GM12878 (cell line): ENCODE measurements at regions not wholly inside any gene's neighbourhood (a gene's known extent, or its start where the extent isn't known, plus 50 kb on each side); places are given as distances from the start of the nearest gene placed in this dataset.

Experiments
- BACH1 ChIP-seq: fragments of 450-650 bp; IDR thresholded peaks from 2 replicates; pipeline ENCODE4 v1.6.1; 2017; ENCODE audit warnings: mild to moderate bottlenecking, borderline replicate concordance
- BCLAF1 ChIP-seq: fragments of 450-650 bp; IDR thresholded peaks from 2 replicates; pipeline ENCODE4 v1.6.1; 2017; ENCODE audit warnings: antibody characterized with exemption, mild to moderate bottlenecking, moderate library complexity
- CEBPB ChIP-seq, 2 experiments: fragments of 150-350 bp in 1 of 2; IDR thresholded peaks; 2 replicates each; pipeline ENCODE4 v1.6.1; 2012 to 2014; ENCODE audit warnings: low read depth in 2 of 2, low read length in 2 of 2, borderline replicate concordance in 1 of 2, inconsistent platforms in 1 of 2
- CHD1 ChIP-seq: IDR thresholded peaks from 2 replicates; pipeline ENCODE4 v1.6.1; 2012; ENCODE audit warnings: low read depth, low read length, improper control_type of control experiment
- CTCF ChIP-seq, 3 experiments: IDR thresholded peaks in 2 of 3; conservative IDR thresholded peaks in 1 of 3; 2 replicates each; pipeline ENCODE4 v1.5.1; 2011; ENCODE audit warnings: low read depth in 3 of 3, low read length in 3 of 3, mild to moderate bottlenecking in 3 of 3, control low read depth in 2 of 3, moderate library complexity in 2 of 3, inconsistent platforms in 1 of 3, mixed read lengths in 1 of 3; ENCODE audit not compliant: control insufficient read depth in 2 of 3, insufficient read depth in 1 of 3; ENCODE audit errors: extremely low read depth in 1 of 3
- EZH2 ChIP-seq: IDR thresholded peaks from 2 replicates; pipeline ENCODE4 v1.6.1; 2012; ENCODE audit warnings: low read depth, mild to moderate bottlenecking, control low read depth, inconsistent platforms, low read length, borderline replicate concordance; ENCODE audit not compliant: control insufficient read depth
- LARP7 ChIP-seq: fragments of 450-650 bp; IDR thresholded peaks from 2 replicates; pipeline ENCODE4 v1.6.1; 2017; ENCODE audit warnings: mild to moderate bottlenecking
- NR2C2 ChIP-seq: IDR thresholded peaks from 2 replicates; pipeline ENCODE4 v1.6.1; 2011; ENCODE audit warnings: borderline replicate concordance, low read depth; ENCODE audit not compliant: control insufficient read depth, insufficient read length
- NR2F1 ChIP-seq: fragments of 450-650 bp; conservative IDR thresholded peaks from 2 replicates; pipeline ENCODE4 v1.6.1; 2017; ENCODE audit warnings: mild to moderate bottlenecking
- POLR2AphosphoS5 ChIP-seq: IDR thresholded peaks from 2 replicates; pipeline ENCODE4 v1.6.1; 2011; ENCODE audit warnings: mild to moderate bottlenecking, low read length, inconsistent platforms
- SMAD1 ChIP-seq: fragments of 450-650 bp; IDR thresholded peaks from 2 replicates; pipeline ENCODE4 v1.6.1; 2018; ENCODE audit warnings: mild to moderate bottlenecking, low read depth; ENCODE audit not compliant: partially characterized antibody
- SRF ChIP-seq, 2 experiments: IDR thresholded peaks; 2 replicates each; pipeline ENCODE4 v1.6.1; 2011; ENCODE audit warnings: low read depth in 2 of 2, low read length in 2 of 2, mild to moderate bottlenecking in 1 of 2, moderate library complexity in 1 of 2
- USF2 ChIP-seq: IDR thresholded peaks from 2 replicates; pipeline ENCODE4 v1.6.1; 2011; ENCODE audit warnings: low read depth, low read length, improper control_type of control experiment, borderline replicate concordance

GRCh38 chr6:163724196-163724595 is 309.7 kb downstream of the QKI start:
- TF ChIP-seq EZH2 (no peak), BCLAF1 (no peak), USF2 (no peak), CTCF (IDR thresholded peaks at IDR 0.05 in 2 of 3, conservative IDR thresholded peaks at IDR 0.05 in 1 of 3; ENCODE audit: control insufficient read depth in 2 of 3, extremely low read depth in 1 of 3, insufficient read depth in 1 of 3, low read depth in 3 of 3, low read length in 3 of 3) (no peak), POLR2AphosphoS5 (no peak), CEBPB (IDR thresholded peaks at IDR 0.05; ENCODE audit: borderline replicate concordance in 1 of 2, low read depth in 2 of 2, low read length in 2 of 2) (no peak), SMAD1 (no peak), BACH1 (no peak), SRF (IDR thresholded peaks at IDR 0.05; ENCODE audit: low read depth in 2 of 2, low read length in 2 of 2) (no peak), NR2C2 (no peak), LARP7 (no peak), NR2F1 (no peak), CHD1 (no peak)
